ENCODE measurements at regions not wholly inside any gene's neighbourhood (a gene's known extent, or its start where the extent isn't known, plus 50 kb on each side); places are given as distances from the start of the nearest gene placed in this dataset.

GRCh38 chr22:35197071-35197470 lies 60.2 kb upstream of the HMGXB4 start:
- TF ChIP-seq CTCF (conservative IDR thresholded peaks at IDR 0.05; ENCODE audit: low read depth, low read length) (no peak), EZH2 (IDR thresholded peaks at IDR 0.05; ENCODE audit: low read length, unreplicated experiment) (no peak), EZH2phosphoT487 (IDR thresholded peaks at IDR 0.05; ENCODE audit: borderline replicate concordance, low read length) (no peak)
